ENCODE measurements at regions not wholly inside any gene's neighbourhood (a gene's known extent, or its start where the extent isn't known, plus 50 kb on each side); places are given as distances from the start of the nearest gene placed in this dataset.

DNA sequence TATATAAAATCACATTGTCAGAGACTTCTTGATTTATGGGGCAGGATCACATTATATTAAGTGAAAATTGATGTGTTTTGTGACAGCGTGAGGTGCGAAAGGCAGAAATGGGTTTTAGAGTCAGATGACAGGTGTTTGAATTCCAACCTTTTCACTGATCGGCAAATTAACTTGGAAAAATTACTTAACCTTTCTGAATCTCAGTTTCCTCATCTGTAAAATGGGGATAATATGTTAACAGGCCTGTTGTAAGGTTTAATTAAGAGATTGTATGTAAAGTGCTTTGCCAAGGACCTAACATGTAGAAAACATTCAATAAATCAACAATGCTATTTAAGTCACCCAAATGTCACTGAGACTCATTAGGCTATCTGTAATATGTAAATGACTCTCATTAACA lies 221.2 kb upstream of the LYZL1 start:
- no peaks in the 10 kb centered on the region for H3K9me2 ChIP-seq (replicated peaks; ENCODE audit: insufficient read depth, low read length)
- no peaks in the 10 kb centered on the region for H3K27me3 ChIP-seq (ENCODE audit: low read length)
- no peak overlapping the region for H3K4me3 ChIP-seq (ENCODE audit: low read length)
- no peaks in the 10 kb centered on the region for H3K36me3 ChIP-seq (ENCODE audit: insufficient read depth, low read length)
- no peaks in the 10 kb centered on the region for H3K79me2 ChIP-seq (ENCODE audit: low read length)
- H3K4me2 ChIP-seq (ENCODE audit: low read depth, low read length, poor library complexity, severe bottlenecking): no peak overlapping the region
- H4K20me1 ChIP-seq (ENCODE audit: insufficient read depth, low read depth, low read length): no peaks in the 10 kb centered on the region
- no peak overlapping the region for H3K9ac ChIP-seq (ENCODE audit: low read length)
- no peak overlapping the region for H3K27ac ChIP-seq (ENCODE audit: low read length)
- DNase-seq: no peak
- no peaks in the 10 kb centered on the region for H3K9me3 ChIP-seq (ENCODE audit: low read length)
- H3K4me1 ChIP-seq (ENCODE audit: low read length): no peaks in the 10 kb centered on the region
- no peak overlapping the region for H2AFZ ChIP-seq (ENCODE audit: low read length)

DNA sequence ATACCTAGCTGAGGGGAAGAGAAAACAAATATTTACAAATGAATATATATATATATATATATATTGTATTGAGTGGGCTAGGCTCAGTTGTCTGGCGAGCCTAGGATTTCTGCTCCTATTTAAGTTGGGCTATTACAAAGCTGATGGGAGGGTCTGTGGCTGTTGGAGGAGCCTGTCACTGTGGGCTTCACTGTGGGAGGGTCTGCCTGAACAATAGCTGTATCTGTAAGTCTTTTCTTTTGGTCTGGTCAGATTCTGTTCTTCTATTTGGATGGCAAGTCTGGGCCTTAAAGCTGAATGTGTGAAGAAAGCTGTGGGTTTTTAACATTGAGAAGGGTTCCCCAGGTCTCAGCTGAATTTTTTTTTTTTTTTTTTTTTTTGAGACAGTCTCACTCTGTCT lies 220.6 kb upstream of the LYZL1 start:
- Histone ChIP-seq H3K9me3 (ENCODE audit: low read length) (no peaks in the 10 kb centered on the region), H3K27ac (ENCODE audit: low read length) (no peak overlapping the region), H2AFZ (ENCODE audit: low read length) (no peak overlapping the region), H3K4me2 (ENCODE audit: low read depth, low read length, poor library complexity, severe bottlenecking) (no peak overlapping the region), H3K79me2 (ENCODE audit: low read length) (no peaks in the 10 kb centered on the region), H3K36me3 (ENCODE audit: insufficient read depth, low read length) (no peaks in the 10 kb centered on the region), H3K9ac (ENCODE audit: low read length) (no peak overlapping the region), H4K20me1 (ENCODE audit: insufficient read depth, low read depth, low read length) (no peaks in the 10 kb centered on the region), H3K9me2 (replicated peaks; ENCODE audit: insufficient read depth, low read length) (no peaks in the 10 kb centered on the region), H3K4me3 (ENCODE audit: low read length) (no peak overlapping the region), H3K4me1 (ENCODE audit: low read length) (no peaks in the 10 kb centered on the region), H3K27me3 (ENCODE audit: low read length) (no peaks in the 10 kb centered on the region)
- DNase-seq: no peak

- H3K27ac ChIP-seq (ENCODE audit: low read length): no peak overlapping the region
- no peaks in the 10 kb centered on the region for H4K20me1 ChIP-seq (ENCODE audit: insufficient read depth, low read depth, low read length)
- no peaks in the 10 kb centered on the region for H3K27me3 ChIP-seq (ENCODE audit: low read length)
- no peaks in the 10 kb centered on the region for H3K4me1 ChIP-seq (ENCODE audit: low read length)
- H3K9ac ChIP-seq (ENCODE audit: low read length): no peak overlapping the region
- H3K9me3 ChIP-seq (ENCODE audit: low read length): no peaks in the 10 kb centered on the region
- no peak overlapping the region for H3K4me3 ChIP-seq (ENCODE audit: low read length)
- no peaks in the 10 kb centered on the region for H3K9me2 ChIP-seq (replicated peaks; ENCODE audit: insufficient read depth, low read length)
- H3K79me2 ChIP-seq (ENCODE audit: low read length): no peaks in the 10 kb centered on the region
- H2AFZ ChIP-seq (ENCODE audit: low read length): no peak overlapping the region
- no peaks in the 10 kb centered on the region for H3K36me3 ChIP-seq (ENCODE audit: insufficient read depth, low read length)
- DNase-seq: no peak
- H3K4me2 ChIP-seq (ENCODE audit: low read depth, low read length, poor library complexity, severe bottlenecking): no peak overlapping the region
Observed at GRCh38 chr10:29068966-29069365, 219.9 kb upstream of the LYZL1 start.

DNA sequence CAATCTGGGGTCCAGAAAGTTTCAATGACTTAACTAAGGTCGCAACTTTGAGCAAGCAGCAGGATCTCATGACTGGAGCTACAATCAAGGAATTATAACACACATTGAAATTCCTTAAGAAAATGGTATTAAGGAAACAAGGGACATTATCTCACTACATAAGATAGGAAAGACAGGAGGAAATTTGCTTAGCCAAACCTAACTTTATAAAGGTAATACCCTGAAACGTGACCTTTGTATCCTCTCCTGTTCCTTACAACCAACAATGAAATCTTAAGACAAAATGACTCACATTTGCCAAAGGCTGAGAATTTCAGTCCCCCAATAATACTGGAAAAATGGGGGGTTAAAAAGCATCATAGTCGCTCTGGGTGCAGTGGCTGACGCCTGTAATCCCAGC lies 218.9 kb upstream of the LYZL1 start:
- Histone ChIP-seq H4K20me1 (ENCODE audit: insufficient read depth, low read depth, low read length) (no peaks in the 10 kb centered on the region), H3K4me3 (ENCODE audit: low read length) (no peak overlapping the region), H3K9me3 (ENCODE audit: low read length) (no peaks in the 10 kb centered on the region), H3K4me1 (ENCODE audit: low read length) (no peaks in the 10 kb centered on the region), H3K9me2 (replicated peaks; ENCODE audit: insufficient read depth, low read length) (no peaks in the 10 kb centered on the region), H3K9ac (ENCODE audit: low read length) (no peak overlapping the region), H3K79me2 (ENCODE audit: low read length) (no peaks in the 10 kb centered on the region), H3K27ac (ENCODE audit: low read length) (no peak overlapping the region), H2AFZ (ENCODE audit: low read length) (no peak overlapping the region), H3K4me2 (ENCODE audit: low read depth, low read length, poor library complexity, severe bottlenecking) (no peak overlapping the region), H3K27me3 (ENCODE audit: low read length) (no peaks in the 10 kb centered on the region), H3K36me3 (ENCODE audit: insufficient read depth, low read length) (no peaks in the 10 kb centered on the region)
- DNase-seq: no peak

DNA sequence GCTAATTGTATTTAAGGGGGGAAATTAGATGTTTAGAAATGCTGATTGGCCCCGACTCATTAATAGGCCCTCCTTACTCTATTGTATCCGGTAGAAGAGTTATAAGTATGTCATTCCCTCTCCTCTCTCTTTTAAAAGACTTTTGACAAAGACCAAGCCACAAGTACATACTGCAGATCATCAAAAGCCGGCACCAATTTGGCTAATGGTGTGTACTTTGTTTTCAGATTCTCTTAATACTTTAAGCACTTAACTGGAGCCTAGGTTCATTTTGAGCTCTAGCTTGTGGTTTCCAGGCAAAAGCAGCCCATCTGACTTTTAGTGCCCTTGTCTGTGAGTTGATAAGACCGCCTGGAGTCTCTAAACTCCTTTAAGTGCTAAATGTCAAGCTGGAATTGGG lies 210.0 kb upstream of the LYZL1 start:
- no peaks in the 10 kb centered on the region for H3K27me3 ChIP-seq (ENCODE audit: low read length)
- H3K4me3 ChIP-seq (ENCODE audit: low read length): no peak overlapping the region
- H3K9me3 ChIP-seq (ENCODE audit: low read length): no peaks in the 10 kb centered on the region
- H3K9me2 ChIP-seq (replicated peaks; ENCODE audit: insufficient read depth, low read length): no peaks in the 10 kb centered on the region
- H3K4me2 ChIP-seq (ENCODE audit: low read depth, low read length, poor library complexity, severe bottlenecking): no peak overlapping the region
- H2AFZ ChIP-seq (ENCODE audit: low read length): no peak overlapping the region
- no peaks in the 10 kb centered on the region for H3K36me3 ChIP-seq (ENCODE audit: insufficient read depth, low read length)
- H3K4me1 ChIP-seq (ENCODE audit: low read length): no peaks in the 10 kb centered on the region
- no peaks in the 10 kb centered on the region for H3K79me2 ChIP-seq (ENCODE audit: low read length)
- H3K9ac ChIP-seq (ENCODE audit: low read length): no peak overlapping the region
- H4K20me1 ChIP-seq (ENCODE audit: insufficient read depth, low read depth, low read length): no peaks in the 10 kb centered on the region
- no peak overlapping the region for H3K27ac ChIP-seq (ENCODE audit: low read length)
- no peak for DNase-seq

- Histone ChIP-seq H3K9me3 (ENCODE audit: low read length) (no peaks in the 10 kb centered on the region), H3K36me3 (ENCODE audit: insufficient read depth, low read length) (no peaks in the 10 kb centered on the region), H3K4me2 (ENCODE audit: low read depth, low read length, poor library complexity, severe bottlenecking) (no peak overlapping the region), H3K27ac (ENCODE audit: low read length) (no peak overlapping the region), H3K27me3 (ENCODE audit: low read length) (no peaks in the 10 kb centered on the region), H3K9me2 (replicated peaks; ENCODE audit: insufficient read depth, low read length) (no peaks in the 10 kb centered on the region), H3K4me3 (ENCODE audit: low read length) (no peak overlapping the region), H3K4me1 (ENCODE audit: low read length) (no peaks in the 10 kb centered on the region), H3K79me2 (ENCODE audit: low read length) (no peaks in the 10 kb centered on the region), H3K9ac (ENCODE audit: low read length) (no peak overlapping the region), H4K20me1 (ENCODE audit: insufficient read depth, low read depth, low read length) (no peaks in the 10 kb centered on the region), H2AFZ (ENCODE audit: low read length) (no peak overlapping the region)
- DNase-seq: no peak
Observed at GRCh38 chr10:29081231-29081630, 207.6 kb upstream of the LYZL1 start.

DNA sequence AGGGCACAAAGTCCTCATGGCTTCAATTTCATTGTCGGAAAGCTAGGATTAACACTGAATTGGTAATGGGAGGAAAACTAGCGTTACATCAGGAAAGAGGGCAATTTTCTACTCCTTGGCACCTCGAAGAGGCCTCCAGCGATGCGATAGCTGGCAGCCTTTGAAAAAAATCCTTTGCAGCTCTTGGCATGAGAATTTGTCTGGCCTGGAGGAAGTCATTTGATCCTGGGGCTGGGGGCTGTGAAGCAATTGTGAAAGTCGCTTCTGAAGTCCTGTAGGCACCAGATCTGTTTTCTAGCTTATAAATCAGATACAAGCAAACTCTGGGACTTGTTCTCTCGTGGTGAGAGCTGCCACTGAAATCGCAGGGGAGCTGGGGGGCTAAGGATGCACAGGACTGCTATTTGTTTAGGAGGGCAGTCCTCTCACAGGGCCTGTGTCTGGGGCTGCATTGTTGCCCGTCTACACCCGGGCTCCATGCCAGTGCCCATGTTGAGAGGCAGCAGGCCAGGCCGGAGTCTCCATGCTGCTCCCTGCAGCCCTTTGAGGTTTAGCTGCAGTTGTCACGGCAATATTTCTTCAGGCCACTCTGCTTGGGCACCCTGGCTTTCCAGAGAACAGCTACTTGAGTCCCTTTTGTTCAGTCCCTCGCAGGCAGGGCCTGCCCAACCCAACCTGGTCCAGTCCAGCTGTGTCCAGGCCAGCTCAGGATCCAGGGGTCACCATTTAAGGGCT lies 206.8 kb upstream of the LYZL1 start:
- Histone ChIP-seq H3K9me3 (ENCODE audit: low read length) (no peaks in the 10 kb centered on the region), H3K36me3 (ENCODE audit: insufficient read depth, low read length) (no peaks in the 10 kb centered on the region), H3K79me2 (ENCODE audit: low read length) (no peaks in the 10 kb centered on the region), H3K4me1 (ENCODE audit: low read length) (no peaks in the 10 kb centered on the region), H3K4me2 (ENCODE audit: low read depth, low read length, poor library complexity, severe bottlenecking) (no peak overlapping the region), H4K20me1 (ENCODE audit: insufficient read depth, low read depth, low read length) (no peaks in the 10 kb centered on the region), H2AFZ (ENCODE audit: low read length) (no peak overlapping the region), H3K4me3 (ENCODE audit: low read length) (no peak overlapping the region), H3K27me3 (ENCODE audit: low read length) (no peaks in the 10 kb centered on the region), H3K9me2 (replicated peaks; ENCODE audit: insufficient read depth, low read length) (no peaks in the 10 kb centered on the region), H3K27ac (ENCODE audit: low read length) (no peak overlapping the region), H3K9ac (ENCODE audit: low read length) (no peak overlapping the region)
- DNase-seq: no peak

DNA sequence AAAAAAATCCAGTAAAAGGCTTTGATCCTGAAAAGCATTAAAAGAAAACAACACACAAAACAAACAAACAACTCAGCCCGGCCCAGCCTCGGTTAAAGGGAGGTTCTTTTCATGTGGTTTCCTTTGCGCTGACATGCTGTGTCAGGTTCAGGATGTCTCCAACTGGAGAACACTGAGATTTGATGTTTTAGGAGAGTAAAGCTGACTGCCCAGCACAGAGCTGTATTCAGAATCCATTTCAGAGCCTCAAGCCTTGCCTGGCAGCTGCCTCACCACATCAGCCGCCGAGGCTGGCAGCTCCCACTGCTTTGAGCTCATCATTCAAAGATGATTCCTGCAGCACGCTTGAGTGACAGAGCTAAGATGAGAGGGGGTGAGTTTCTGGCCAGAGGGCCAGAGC lies 205.8 kb upstream of the LYZL1 start:
- no peak overlapping the region for H3K27ac ChIP-seq (ENCODE audit: low read length)
- H3K9me2 ChIP-seq (replicated peaks; ENCODE audit: insufficient read depth, low read length): no peaks in the 10 kb centered on the region
- H3K4me1 ChIP-seq (ENCODE audit: low read length): no peaks in the 10 kb centered on the region
- no peaks in the 10 kb centered on the region for H4K20me1 ChIP-seq (ENCODE audit: insufficient read depth, low read depth, low read length)
- no peaks in the 10 kb centered on the region for H3K36me3 ChIP-seq (ENCODE audit: insufficient read depth, low read length)
- H3K79me2 ChIP-seq (ENCODE audit: low read length): no peaks in the 10 kb centered on the region
- H3K9ac ChIP-seq (ENCODE audit: low read length): no peak overlapping the region
- no peak for DNase-seq
- no peak overlapping the region for H2AFZ ChIP-seq (ENCODE audit: low read length)
- no peaks in the 10 kb centered on the region for H3K9me3 ChIP-seq (ENCODE audit: low read length)
- H3K4me2 ChIP-seq (ENCODE audit: low read depth, low read length, poor library complexity, severe bottlenecking): no peak overlapping the region
- no peaks in the 10 kb centered on the region for H3K27me3 ChIP-seq (ENCODE audit: low read length)
- no peak overlapping the region for H3K4me3 ChIP-seq (ENCODE audit: low read length)

Data from Karpas-422 (cell line).